CMK (cell line): ENCODE measurements at regions not wholly inside any gene's neighbourhood (a gene's known extent, or its start where the extent isn't known, plus 50 kb on each side); places are given as distances from the start of the nearest gene placed in this dataset.
"Not testable (repeated sequence)": the region's sequence is repeated elsewhere in the genome, so short reads cannot be mapped to it uniquely, and the experiment has no call there.

Experiments used
- DNase-seq: peaks from one replicate; pipeline ENCODE4 v3.0.0-alpha.2; 2010; ENCODE audit warnings: low read depth

GRCh38 chr1:178020968-178021640, 51.2 kb upstream of the SEC16B start:
- no peak for DNase-seq

- DNase-seq = no peak
Observed at GRCh38 chr1:178021950-178022349, 52.1 kb upstream of the SEC16B start.

- DNase-seq = no peak
Observed at GRCh38 chr1:178023181-178023618, 53.3 kb upstream of the SEC16B start.

GRCh38 chr1:178024504-178024903, 54.6 kb upstream of the SEC16B start:
- no peak for DNase-seq

GRCh38 chr1:178025613-178026356, 55.9 kb upstream of the SEC16B start:
- DNase-seq = no peak

- no peak for DNase-seq
Observed at GRCh38 chr1:178028841-178029481, 59.1 kb upstream of the SEC16B start.

GRCh38 chr1:178030467-178030866, 60.6 kb upstream of the SEC16B start:
- no peak for DNase-seq

- peak; percentile 49 for DNase-seq
Observed at GRCh38 chr1:178031856-178032320, 62.0 kb upstream of the RASAL2 start.

GRCh38 chr1:178033019-178033418, 60.9 kb upstream of the RASAL2 start:
- DNase-seq = no peak

GRCh38 chr1:178034676-178035075, 59.2 kb upstream of the RASAL2 start:
- no peak for DNase-seq

GRCh38 chr1:178036090-178036489, 57.8 kb upstream of the RASAL2 start:
- no peak for DNase-seq

GRCh38 chr1:178037510-178038253, 56.2 kb upstream of the RASAL2 start:
- no peak for DNase-seq

- DNase-seq = no peak
Observed at GRCh38 chr1:178038372-178038771, 55.5 kb upstream of the RASAL2 start.

GRCh38 chr1:178039891-178040290, 54.0 kb upstream of the RASAL2 start:
- no peak for DNase-seq

GRCh38 chr1:178043940-178044339, 50.0 kb upstream of the RASAL2 start:
- DNase-seq = not testable (repeated sequence)
